ENCODE measurements at regions not wholly inside any gene's neighbourhood (a gene's known extent, or its start where the extent isn't known, plus 50 kb on each side); places are given as distances from the start of the nearest gene placed in this dataset.
"Not testable (repeated sequence)": the region's sequence is repeated elsewhere in the genome, so short reads cannot be mapped to it uniquely, and the experiment has no call there.

DNA sequence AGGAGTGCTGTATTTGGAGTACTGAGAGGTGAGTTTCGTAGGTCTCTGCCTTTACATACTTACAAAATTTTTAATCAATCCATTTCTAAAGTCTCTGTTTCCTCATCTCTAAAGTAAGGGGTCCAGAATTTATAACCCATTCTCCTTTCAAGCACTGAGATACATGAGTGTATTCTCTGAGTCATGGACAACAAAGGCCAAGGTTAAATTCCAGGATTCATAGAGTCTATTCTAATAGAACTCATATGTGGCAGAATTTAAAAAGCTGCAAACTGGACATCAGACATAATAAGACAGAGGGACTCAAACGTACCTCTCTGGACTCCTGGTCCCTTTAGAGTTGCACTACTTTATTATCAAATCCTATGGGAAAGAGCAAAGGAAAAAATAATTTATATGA, 112.5 kb upstream of the SLIT3 start:
- DNase-seq (ENCODE audit: low read depth, low spot score): no peak

DNA sequence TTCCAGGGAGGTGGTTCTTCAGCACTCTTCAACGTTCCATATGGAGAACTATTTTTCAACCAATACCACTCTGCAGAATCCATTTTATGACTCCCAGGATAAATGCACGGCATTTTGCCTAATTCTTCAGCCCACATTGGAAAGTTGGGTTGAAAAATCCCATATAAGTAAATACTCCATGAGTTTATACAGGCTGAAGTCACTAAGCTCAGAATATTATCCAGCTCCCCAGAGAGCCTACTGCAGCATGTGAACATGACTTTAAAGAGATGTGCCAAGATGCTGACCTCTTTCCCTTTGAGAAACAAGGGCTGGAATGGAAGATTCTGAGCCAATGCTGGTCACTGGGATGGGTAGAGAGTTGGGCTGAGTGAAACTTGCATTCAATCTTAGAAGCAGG, 111.9 kb upstream of the SLIT3 start:
- DNase-seq (ENCODE audit: low read depth, low spot score): no peak

DNA sequence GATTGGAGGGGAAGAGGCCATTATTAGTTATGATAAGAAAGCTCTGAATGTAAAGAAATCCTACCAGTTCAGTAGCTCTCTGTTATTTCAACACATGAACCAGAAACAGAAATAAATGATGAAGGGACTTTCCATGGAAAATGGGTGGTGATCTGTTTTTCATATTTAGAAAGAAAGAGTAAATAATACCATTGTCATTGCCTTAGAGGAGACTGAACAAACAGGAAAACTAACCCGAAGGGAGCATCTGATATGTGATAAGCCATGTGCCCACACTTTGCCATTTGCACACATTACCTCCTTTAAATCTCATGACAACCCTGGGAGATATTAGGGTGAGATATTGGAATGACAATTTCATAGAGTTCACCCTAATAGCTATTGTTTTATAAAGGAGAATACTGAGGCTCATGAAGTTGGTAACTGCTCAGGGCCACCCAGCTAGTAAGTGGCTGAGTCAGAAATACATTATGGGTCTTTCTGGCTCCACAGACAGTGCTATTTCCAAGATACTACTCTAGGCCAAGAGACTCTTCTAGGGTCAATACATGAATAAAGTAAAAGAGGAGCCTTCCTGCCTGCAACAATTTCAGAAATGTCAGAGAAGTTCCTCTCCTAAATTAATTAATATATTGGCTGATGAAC, 111.0 kb upstream of the SLIT3 start:
- no peak for DNase-seq (ENCODE audit: low read depth, low spot score)

DNA sequence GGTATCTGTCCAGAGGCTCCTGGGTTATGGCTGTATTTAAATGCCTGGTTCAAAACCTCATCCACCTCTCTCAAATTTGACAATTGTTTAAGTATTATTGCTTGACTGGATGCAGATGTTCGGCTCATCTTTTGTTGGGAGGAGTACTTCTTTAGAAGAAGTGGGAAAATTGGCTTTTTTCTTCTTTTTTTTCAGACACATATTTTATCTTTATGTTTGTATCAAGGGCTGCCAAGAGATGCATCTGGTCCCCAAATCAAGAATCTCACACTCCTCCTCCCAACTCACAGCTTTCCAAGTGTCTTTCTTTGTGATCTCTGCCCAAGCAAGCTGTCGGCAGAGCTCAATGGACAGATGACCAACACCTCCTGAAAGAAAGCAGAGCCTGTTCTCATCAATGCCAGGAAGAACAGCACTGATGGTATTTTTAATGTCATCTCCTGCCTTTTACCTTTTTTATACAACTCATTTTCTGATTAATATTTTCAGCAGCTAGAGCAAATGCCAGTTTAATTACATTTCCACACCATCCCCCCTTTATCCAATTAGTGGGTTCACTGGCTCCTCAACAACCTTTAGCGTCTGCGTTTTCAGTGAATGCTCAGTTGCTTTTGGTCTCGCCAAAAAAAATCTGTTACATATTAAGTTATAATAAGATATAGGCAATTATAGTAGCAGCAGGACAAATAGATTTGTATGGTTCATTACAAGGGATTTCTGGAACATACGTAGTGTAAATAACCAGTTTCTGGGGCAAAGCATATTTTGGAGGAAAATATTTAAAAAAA, 110.3 kb upstream of the SLIT3 start:
- no peak for DNase-seq (ENCODE audit: low read depth, low spot score)

DNA sequence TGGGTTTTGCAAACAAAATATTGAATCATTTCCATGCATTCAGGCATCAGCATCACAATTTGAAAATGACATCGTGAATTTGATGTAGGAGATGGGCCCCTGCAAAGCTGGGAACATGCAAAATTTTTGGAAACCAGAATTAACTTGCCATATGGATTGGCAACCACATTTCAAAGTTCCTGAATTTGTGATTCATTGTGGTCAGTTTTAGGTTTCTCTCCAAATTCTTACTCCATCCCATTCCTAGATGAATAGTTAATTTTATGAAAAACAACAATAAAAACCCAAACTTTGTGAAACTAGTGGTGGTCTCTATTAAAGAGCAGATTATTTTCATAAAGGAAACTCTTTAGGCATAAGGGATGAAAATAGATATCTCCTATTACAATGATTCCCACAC, 107.8 kb upstream of the SLIT3 start:
- no peak for DNase-seq (ENCODE audit: low read depth, low spot score)

DNA sequence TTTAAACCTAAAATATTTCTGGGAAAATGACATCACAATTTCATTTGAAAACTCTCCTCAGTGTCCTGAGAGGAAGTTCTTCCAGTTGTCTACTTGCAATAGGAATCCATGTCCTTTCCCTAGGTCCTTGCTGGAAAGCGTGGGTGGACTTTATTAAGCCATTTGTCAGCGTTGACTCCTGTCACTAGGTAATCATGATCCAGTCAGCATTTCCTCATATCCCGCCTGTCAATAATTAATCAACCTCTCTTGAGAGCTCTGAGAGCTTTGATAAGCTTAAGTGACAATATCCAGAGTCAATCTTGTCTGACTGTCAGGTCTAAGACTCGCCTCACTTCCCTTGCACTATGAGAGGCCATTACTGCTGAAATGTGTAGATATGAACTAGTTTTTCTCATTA, 107.2 kb upstream of the SLIT3 start:
- no peak for DNase-seq (ENCODE audit: low read depth, low spot score)

DNA sequence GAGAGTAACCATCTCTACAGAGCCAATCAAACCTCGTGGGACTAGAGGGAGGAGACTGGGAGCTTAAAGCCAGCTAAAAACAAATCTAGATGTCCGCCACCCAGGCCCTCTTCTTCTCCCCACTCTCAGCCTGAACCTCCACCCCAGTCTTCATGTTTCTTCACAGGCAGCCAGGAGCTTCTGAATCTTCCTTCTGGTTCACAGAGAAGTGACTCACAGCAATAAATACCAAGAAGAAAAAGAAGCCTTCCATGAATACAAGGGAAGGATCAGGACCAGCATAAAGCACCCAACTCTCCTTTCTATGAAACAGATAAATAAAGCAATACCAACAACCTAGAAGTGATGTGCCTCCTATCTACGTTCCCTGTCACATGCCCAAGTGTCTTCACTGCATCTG, 103.3 kb upstream of the SLIT3 start:
- DNase-seq (ENCODE audit: low read depth, low spot score): no peak

DNA sequence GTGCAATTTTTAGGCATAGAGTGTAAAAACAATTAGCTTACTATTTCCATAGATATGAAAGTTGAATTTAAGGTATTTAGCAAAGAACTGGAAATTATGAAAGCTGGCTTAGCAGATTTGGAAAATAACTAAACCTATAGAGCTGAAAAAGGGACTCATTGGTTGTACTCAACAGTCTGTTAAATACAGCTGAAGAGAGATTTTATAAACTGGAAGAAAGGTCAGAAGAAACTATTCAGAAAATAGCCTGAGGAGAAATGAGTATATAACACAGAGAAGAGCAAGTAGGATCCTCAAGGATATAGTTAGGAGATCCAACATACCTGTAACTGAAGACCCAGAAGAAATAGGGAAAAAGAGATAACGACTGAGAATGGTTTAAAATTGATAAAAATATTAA, 97.6 kb upstream of the SLIT3 start:
- DNase-seq (ENCODE audit: low read depth, low spot score): no peak

DNA sequence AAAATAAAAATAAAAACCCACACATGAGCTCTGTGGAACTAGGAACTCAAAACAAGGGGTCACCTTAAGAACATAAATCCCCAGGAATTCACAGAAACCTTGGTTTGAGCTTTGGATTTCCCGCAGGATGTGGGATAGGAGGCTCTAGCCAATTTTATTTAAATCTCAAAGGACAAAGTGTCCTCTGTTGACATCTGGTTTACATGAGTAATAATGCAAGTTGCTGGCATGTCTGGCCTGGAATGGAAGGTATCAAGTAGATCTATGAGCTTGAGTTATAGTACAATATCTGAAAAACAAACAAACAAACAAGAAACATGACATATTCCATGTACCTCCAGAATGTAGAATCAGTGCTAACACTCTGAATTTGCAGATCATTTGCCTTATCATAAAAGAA, 94.2 kb upstream of the SLIT3 start:
- no peak for DNase-seq (ENCODE audit: low read depth, low spot score)

DNA sequence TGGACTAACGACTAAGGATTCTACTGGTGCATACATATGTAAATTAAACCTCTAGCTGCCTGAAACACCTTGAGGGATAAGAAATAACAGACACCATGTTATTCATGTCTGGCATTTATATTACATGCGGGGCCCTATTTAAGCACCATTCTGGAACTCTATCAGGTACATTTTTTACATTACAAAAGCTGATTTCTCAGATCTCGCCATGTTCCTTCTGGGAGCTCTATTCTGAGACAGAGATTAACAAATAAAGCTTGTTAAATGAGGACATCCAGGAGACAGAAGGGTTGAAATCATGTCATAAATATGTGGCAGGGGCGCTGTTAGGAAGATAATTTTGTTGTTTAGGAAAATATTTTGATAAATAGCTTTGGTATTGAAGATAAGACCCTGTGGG, 93.4 kb upstream of the SLIT3 start:
- no peak for DNase-seq (ENCODE audit: low read depth, low spot score)

DNA sequence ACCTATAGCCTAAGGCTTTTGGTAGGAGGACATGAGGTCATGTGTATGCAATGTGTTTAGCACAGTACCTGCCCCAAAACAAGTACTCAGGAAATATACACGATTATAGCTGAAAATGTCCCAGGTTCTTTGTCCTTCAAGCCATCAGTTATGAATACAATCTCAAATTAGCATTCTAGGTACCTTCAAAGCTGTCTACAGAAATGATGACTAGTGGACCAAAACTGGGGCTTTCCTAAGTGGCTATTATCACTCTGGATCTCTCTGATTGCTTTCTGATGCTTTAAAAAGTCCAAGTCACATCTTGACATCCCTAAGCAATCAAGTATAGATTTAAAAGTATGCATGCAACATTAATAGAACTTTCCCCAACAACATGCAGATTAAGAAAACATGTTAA, 93.0 kb upstream of the SLIT3 start:
- no peak for DNase-seq (ENCODE audit: low read depth, low spot score)

DNA sequence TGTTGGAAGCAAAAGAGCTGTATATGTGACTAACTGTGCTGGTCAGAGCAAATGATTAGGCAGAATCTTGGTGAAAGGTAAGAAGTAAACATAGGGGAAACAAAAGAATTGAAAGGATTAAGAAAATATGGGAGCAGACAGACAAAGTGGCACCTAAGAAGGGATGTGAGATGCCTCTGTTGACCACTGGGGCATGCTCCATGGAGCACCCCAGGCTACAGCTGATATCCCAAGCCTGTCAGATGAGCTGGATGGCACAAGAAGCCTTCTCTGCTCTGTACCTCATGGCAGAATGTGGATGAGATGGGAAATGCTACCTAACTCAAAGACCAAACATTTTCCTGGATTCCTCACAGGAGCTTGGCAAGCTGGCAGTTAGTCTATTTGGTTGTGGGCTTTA, 89.3 kb upstream of the SLIT3 start:
- no peak for DNase-seq (ENCODE audit: low read depth, low spot score)

DNA sequence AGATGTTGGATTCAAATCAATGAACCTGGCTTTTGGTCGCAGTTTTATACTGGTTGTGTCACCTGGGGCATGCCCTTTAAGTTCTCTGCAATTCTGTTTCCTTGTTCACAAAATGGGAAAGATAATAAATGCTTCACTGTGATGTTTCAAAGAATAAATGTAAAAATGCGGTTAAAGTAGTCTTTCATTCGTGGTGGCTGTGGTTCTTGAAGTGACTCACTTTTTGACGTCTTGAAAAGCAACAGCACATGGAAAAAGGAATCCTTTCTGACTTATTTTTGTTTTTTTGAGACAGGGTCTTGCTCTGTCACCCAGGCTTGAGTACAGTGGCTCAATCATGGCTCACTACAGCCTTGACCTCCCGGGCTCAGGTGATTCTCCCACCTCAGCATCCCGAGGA, 88.4 kb upstream of the SLIT3 start:
- no peak for DNase-seq (ENCODE audit: low read depth, low spot score)

DNA sequence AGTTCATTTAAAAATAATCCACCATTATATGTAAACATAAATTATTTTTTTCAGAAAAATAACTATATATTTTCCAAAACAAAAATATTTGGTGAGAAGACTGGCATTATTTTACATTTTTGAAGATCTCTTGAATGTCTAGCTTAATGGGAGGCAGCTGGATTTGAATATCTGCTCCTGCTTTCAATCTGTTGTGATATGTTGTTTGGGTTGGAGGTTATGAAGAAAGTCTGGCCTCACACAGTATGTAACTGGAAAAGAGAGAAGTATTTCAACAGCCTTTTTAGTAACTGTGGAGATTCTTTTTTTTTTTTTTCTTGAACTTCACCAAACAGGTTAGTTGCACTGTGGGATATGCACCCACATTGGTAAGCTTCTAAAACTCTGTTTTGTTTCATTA, 84.7 kb upstream of the SLIT3 start:
- no peak for DNase-seq (ENCODE audit: low read depth, low spot score)

DNA sequence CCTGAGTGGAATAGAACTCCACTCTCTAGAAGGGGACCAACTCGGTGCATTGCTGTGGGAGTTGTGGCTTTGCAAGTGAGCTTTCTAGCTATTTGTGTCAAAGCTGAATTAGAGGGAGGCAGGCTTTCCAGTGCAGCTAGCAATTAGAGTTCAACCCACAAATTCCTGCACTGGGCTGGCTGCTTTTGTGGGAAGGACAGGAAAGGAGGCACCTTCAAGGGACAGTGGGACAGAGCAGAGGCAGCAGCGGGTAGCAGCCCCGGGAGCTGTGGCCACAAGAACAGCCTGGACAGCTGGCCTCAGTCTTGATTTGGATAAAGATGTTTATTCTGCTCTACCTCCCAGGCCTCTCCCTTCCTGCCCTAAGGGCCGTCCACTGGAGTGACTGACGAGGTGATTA, 83.7 kb upstream of the SLIT3 start:
- no peak for DNase-seq (ENCODE audit: low read depth, low spot score)

DNA sequence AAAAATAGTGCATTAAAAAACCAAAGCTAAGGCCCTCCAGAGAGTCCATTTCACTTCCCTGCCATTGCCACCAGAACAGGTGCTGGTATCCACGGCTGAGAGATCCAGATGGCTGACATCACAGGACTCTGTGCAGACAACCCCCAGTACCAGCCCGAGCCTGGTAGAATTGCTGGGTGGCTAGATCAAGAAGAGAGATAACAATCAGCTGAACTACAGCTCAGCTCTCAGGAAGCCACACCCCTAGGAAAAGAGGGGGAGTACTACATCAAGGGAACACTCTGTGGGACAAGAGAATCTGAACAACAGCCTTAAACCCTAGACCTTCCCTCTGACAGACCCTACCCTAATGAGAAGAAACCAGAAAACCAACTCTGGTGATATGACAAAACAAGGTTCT, 73.8 kb upstream of the SLIT3 start:
- no peak for DNase-seq (ENCODE audit: low read depth, low spot score)

DNA sequence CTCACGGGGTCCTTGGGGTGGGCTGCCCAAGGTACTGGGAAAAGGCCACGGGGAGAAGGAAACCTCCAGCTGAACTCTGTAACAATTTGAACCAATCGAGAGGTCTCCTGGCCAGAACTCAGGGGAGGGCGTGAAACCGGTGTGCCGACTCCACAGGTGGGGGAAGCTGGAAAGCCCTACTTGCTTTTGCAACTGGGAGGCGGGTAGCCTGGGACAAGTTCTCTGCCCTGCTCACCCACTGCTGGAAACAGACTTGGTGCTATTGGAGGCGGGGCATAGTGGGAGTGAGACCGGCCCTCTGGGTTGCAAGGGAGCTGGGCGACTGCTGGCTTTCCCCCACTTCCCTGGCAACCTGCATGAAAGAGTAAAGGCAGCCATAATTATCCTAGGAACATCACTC, 73.2 kb upstream of the SLIT3 start:
- DNase-seq (ENCODE audit: low read depth, low spot score): no peak

DNA sequence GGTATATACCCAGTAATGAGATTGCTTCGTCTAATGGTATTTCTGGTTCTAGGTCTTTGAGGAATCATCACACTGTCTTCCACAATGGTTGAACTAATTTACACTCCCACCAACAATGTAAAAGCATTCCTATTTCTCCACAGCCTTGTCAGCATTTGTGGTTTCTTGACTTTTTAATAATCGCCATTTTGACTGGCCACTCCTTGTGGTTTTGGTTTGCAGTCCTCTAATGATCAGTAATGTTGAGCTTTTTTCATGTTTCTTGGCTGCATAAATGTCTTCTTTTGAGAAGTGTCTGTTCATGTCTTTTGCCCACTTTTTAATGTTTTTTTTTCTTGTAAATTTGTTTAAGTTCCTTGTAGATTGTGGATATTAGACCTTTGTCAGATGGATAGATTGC, 70.9 kb upstream of the SLIT3 start:
- DNase-seq (ENCODE audit: low read depth, low spot score): not testable (repeated sequence)

DNA sequence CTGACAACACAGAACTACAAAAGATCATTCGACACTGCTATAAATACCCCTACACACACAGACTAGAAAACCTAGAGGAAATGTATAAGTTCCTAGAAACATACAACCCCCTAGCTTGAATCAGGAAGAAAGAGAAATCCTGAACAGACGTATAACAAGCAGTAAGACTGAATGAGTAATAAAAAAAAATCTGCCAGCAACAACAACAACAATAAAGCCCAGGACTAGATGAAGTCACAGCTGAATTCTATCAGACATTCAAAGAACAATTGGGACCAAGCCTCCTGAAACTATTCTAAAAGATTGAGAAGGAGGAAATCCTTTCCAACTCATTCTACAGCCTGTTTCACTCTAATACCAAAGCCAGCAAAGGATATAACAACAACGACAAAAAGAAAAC, 68.2 kb upstream of the SLIT3 start:
- DNase-seq (ENCODE audit: low read depth, low spot score): no peak

DNA sequence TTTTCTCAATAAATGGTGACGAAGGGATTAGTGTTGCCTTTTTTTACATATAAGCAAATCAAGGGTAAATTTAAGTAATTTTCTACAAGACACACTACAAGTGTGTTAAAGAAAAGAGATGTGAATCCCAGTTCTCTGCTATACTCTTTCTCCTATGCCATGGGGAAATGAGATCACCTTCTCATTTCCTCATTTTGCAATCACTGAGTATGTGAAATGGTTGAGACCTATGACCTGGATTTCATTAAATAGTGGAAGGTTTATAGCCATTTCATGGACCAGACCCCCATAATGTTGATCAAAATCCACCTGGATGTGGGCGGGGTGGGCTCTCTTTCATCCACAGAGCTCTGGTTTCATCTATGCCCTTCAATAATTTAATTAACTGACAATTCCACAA, 66.9 kb upstream of the SLIT3 start:
- DNase-seq (ENCODE audit: low read depth, low spot score): no peak

DNA sequence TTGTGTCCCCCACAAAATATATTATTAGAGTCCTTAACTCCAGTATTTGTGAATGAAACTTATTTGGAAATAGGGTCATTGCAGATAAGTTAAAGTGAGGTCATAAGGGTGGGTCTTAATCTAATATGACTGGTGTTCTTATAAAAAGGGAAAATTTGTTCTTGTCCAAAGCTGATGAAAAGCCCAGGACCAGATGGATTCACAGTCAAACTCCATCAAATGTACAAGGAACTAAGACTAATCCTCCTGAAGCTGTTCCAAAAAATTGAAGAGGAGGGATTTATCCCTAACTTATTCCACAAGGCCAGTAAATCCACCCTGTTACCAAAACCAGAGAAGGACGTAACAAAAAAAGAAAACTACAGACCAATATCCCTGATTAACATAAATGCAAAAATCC, 56.4 kb upstream of the SLIT3 start:
- DNase-seq (ENCODE audit: low read depth, low spot score): no peak

DNA sequence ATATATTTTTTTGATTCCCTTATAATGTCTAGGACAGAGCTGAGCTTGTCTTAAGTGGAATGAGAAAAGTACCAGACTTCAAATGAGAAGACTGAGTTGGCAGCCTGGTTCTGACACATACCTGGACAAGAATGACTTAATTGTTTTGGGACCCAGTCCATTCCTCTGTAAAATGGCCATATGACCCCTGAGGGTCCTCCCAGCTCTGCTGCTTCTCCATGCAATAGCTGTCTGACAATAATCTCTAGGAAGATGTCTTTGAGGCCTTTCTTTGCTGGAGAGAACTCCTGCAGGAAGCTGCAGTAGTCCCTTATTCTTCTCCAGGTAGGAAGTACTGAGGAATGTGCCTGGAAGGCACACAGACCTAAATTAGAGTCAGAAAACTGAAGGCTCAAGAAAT, 55.9 kb upstream of the SLIT3 start:
- no peak for DNase-seq (ENCODE audit: low read depth, low spot score)

DNA sequence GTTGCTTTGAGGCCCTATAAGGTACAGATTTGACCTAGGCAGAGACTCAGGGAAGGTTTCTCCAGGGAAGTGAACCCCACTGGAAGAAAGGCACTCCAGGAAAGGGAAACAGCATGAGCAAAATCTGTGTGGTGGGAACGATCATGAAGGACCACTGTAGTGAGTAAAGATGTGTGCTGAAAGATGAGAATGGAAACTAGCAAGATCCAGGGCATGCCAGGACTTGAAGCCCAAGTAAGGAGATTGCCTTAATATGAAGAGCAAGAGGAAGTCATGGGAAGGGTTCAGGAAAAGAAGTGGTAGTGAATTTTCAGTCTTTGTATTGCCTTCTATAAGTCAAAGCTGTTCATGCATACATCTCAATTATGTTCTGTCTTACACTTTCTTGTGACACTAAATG, 55.2 kb upstream of the SLIT3 start:
- no peak for DNase-seq (ENCODE audit: low read depth, low spot score)

DNA sequence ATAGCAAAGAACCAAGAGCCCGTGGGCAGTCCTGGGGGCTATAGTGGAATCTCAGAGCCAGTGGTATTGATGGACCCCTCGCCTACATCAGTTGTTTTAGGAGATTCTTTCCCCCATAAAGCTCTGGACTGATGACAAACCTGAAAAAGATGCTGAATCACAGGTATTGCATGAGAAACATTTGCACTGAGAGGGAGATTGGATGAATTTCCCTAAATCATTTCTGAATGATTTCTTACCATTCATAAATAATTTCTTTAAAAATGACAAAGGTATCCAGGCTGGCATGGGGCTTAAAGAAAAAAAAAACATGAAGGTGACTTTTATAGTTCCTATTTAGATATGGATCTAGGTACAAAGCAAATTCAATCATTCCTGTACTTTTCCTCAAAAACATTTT, 54.0 kb upstream of the SLIT3 start:
- DNase-seq (ENCODE audit: low read depth, low spot score): no peak
